ENCODE measurements at regions not wholly inside any gene's neighbourhood (a gene's known extent, or its start where the extent isn't known, plus 50 kb on each side); places are given as distances from the start of the nearest gene placed in this dataset.

DNA sequence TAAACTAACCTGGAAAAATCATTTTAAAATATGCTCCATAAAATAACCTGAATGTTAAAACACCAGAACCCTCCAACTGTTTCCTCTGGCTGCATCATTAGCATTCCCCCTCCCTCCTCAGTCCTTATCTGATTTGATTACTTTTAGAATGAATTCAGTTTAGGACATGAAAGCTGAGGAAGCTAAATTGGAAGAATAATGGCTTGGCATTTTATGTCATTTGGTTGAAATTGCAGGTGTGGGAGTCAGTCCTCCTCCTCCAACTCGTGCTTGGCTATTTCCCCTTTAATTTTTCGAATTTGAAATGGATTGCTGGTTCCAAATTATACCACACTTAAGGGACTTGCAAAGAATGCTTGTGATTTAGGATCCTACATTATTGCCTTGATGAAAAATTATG lies 473.0 kb upstream of the STXBP6 start:
- TF ChIP-seq, protein P1, sequence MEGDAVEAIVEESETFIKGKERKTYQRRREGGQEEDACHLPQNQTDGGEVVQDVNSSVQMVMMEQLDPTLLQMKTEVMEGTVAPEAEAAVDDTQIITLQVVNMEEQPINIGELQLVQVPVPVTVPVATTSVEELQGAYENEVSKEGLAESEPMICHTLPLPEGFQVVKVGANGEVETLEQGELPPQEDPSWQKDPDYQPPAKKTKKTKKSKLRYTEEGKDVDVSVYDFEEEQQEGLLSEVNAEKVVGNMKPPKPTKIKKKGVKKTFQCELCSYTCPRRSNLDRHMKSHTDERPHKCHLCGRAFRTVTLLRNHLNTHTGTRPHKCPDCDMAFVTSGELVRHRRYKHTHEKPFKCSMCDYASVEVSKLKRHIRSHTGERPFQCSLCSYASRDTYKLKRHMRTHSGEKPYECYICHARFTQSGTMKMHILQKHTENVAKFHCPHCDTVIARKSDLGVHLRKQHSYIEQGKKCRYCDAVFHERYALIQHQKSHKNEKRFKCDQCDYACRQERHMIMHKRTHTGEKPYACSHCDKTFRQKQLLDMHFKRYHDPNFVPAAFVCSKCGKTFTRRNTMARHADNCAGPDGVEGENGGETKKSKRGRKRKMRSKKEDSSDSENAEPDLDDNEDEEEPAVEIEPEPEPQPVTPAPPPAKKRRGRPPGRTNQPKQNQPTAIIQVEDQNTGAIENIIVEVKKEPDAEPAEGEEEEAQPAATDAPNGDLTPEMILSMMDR (IDR thresholded peaks at IDR 0.05; ENCODE audit: insufficient read depth, low read length), result no peak
- DNase-seq (ENCODE audit: low read depth), result no peak
- no peak overlapping the region for H3K4me3 ChIP-seq (ENCODE audit: low read depth, low read length)

DNA sequence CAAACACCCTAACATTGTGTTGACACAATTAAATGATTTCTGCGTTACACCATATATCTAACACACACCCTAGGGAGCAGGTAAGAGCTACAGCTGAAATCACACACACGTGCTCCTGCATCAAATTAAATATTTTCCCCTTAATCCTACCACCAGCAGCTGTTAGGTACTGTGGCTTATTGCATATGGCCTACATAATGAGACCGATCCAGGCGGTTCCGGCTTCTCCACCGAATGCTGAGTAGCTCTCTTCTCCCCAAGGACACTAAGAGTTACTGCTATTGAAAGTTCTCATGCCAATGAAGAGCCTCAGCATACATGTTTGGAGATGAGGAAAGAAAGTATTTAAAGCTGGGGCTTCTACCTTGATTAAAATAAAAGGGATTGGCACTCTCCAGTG lies 472.2 kb upstream of the STXBP6 start:
- DNase-seq (ENCODE audit: low read depth), result no peak
- H3K4me3 ChIP-seq (ENCODE audit: low read depth, low read length), result no peak overlapping the region
- TF ChIP-seq, protein P1 (IDR thresholded peaks at IDR 0.05; ENCODE audit: insufficient read depth, low read length), result no peak

DNA sequence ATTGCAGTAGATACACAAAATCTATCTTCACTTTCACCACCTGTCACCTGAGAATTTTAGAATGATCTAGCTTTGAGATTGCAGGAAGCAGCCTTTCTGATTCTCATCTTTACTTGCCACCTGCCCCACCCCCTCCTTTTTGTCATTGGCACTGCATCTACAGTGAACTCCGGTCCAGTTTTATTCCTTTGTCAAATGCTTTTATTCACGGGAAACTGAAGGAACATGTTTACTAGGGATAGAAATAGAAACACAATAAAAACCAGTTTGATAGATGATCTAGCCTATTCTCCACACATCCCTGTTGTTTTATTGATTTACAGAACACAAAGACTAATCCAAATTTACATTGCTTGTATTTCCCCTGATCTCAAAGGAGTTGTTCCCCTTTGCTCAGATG lies 471.7 kb upstream of the STXBP6 start:
- no peak overlapping the region for H3K4me3 ChIP-seq (ENCODE audit: low read depth, low read length)
- TF ChIP-seq, protein P1 (IDR thresholded peaks at IDR 0.05; ENCODE audit: insufficient read depth, low read length), result no peak
- no peak for DNase-seq (ENCODE audit: low read depth)

DNA sequence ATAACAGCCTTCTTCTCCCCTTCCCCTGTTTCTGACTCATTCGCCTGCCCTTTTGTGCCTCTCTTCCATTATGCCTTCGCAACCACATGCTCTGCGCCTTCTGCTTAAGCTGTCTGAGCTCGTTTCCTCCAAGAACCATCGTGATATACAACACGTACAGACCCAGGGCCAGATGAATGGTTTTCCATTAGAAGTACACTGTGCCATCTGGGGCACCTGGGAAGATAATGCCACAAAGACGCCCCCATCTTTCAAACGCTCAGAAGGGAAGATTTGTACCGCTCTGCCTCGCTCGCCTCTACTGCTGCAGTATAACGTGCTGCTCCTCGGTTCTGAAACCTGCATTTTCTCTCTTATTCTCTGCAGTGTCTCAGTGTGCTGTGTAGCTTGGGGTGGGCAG lies 470.9 kb upstream of the STXBP6 start:
- H3K4me3 ChIP-seq (ENCODE audit: low read depth, low read length), result no peak overlapping the region
- DNase-seq (ENCODE audit: low read depth), result no peak
- TF ChIP-seq, protein P1 (IDR thresholded peaks at IDR 0.05; ENCODE audit: insufficient read depth, low read length), result no peak

DNA sequence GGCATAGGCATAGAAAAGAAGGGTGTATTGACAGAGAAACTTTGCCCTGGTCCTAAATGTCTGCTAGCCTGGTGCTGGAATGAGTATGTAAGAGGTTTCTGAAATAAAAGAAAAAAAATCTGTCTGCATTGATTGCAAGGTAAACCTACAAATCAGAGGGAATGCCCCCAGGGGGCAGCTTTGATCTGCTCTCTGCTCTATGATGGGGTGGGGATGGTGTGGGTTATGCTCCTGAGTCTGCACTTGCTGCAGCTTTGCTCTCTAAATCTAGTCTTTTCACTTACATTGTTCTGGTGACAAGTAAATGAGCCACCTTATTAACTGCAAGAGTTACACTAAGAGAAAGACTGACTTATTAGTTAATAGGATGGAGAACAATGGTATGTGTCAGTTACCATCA lies 468.4 kb upstream of the STXBP6 start:
- TF ChIP-seq, protein P1 (IDR thresholded peaks at IDR 0.05; ENCODE audit: insufficient read depth, low read length), result no peak
- no peak for DNase-seq (ENCODE audit: low read depth)
- no peak overlapping the region for H3K4me3 ChIP-seq (ENCODE audit: low read depth, low read length)

DNA sequence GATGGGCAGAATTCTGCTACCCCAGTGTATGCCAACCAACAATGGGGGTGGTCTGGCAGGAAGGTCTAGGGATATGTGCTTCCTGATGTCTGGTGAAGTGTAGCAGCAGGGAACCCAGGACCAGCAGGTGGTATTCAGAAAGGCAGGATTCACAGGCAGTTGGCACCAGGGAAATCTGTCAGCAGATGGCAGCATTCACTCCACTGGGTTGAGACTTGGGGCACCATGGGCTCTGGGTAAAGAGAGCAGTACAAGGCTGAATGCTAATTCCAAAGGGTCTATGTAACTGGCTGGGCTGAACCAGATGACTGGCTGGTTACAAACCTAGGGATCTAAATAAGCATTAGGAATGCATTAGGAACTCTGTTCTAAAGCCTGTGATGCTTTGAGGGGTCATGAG lies 466.9 kb upstream of the STXBP6 start:
- DNase-seq (ENCODE audit: low read depth), result no peak
- TF ChIP-seq, protein P1 (IDR thresholded peaks at IDR 0.05; ENCODE audit: insufficient read depth, low read length), result no peak
- no peak overlapping the region for H3K4me3 ChIP-seq (ENCODE audit: low read depth, low read length)

DNA sequence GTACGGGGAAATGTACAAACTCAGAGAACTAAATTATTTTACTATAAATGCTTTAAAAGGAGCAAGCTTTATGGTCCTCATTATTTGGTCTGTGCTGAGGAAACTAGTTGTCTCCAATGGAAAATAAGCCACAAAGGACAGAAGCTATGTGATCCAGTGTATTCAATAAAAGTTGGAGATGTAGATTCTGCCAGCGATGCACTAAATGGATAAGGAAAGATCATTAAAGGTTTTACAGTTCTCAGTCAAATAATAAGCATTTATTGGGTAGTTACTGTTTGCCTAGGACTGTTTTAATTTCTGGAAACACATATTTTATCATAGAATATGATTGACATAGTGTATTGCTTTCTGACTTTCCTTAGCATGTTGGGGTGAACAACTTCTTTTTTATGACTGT lies 458.9 kb upstream of the STXBP6 start:
- DNase-seq (ENCODE audit: low read depth), result no peak
- H3K4me3 ChIP-seq (ENCODE audit: low read depth, low read length), result no peak overlapping the region

More for the DNA sequence above, 458.9 kb upstream of the STXBP6 start:
- TF ChIP-seq, protein P1 (IDR thresholded peaks at IDR 0.05; ENCODE audit: insufficient read depth, low read length), result no peak

Data from fibroblast of the aortic adventitia (primary cell).